Nephron progenitor cell (in vitro differentiated cells): ENCODE measurements at regions not wholly inside any gene's neighbourhood (a gene's known extent, or its start where the extent isn't known, plus 50 kb on each side); places are given as distances from the start of the nearest gene placed in this dataset.

Source experiments
- DNase-seq: peaks from one replicate; pipeline ENCODE4 v3.0.0; 2021
- H3K27ac Mint-ChIP-seq: 2 replicates; pipeline ENCODE4 v1.8.0; 2021; ENCODE audit warnings: mild to moderate bottlenecking, moderate library complexity, mixed read lengths
- H3K27me3 Mint-ChIP-seq: 2 replicates; pipeline ENCODE4 v1.8.0; 2021; ENCODE audit warnings: mild to moderate bottlenecking, low read depth, mixed read lengths; ENCODE audit not compliant: poor library complexity
- H3K36me3 Mint-ChIP-seq: 2 replicates; pipeline ENCODE4 v1.8.0; 2021; ENCODE audit warnings: low read depth, mixed read lengths
- H3K4me1 Mint-ChIP-seq: 2 replicates; pipeline ENCODE4 v1.8.0; 2021; ENCODE audit warnings: mixed read lengths
- H3K4me3 Mint-ChIP-seq: 2 replicates; pipeline ENCODE4 v1.8.0; 2021; ENCODE audit warnings: mild to moderate bottlenecking, moderate library complexity, mixed read lengths
- H3K9me3 Mint-ChIP-seq: 2 replicates; pipeline ENCODE4 v1.8.0; 2021; ENCODE audit warnings: mild to moderate bottlenecking, moderate library complexity, mixed read lengths
- TF ChIP-seq, protein P1 (sequence below): fragments of 200-600 bp; sonication (generic); IDR thresholded peaks from 2 replicates; pipeline ENCODE4 v1.5.0; 2021; ENCODE audit warnings: antibody characterized with exemption

DNA sequence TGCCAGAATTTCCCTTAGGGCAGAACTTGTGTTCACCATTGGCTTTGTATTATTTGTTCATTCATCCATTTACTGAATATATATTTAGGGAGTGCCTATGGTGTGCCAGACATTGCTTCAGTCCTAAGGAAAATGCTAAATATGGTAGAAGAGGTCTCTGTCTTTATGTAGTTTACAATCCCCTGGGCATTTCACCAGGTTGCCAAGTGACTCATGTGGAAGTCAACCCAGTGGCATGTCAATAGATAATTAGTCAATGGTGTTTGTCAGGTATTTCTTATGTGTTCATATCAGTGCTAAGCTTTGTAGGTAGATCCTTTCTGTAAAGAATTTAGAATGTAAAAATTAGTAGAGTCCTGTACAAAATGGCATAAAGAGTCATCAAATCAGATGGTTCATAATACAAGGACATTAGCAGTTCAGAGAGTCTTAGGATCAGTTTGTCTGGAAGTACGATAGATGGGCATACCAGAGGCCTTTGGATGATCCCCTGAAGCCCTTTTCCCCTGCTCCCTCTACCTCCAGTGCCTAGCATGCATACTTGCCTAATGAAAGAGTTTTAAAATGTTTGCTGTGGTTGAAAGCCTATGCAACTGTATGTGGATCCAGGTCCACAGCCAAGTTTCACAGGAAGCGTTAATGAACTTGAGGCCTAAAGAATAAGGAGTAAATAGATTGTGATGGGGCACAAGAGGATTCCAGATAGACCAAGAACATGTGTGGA lies 58.5 kb upstream of the SESN3 start:
- peaks cover 4% of the 10 kb centered on the region for H3K27me3 Mint-ChIP-seq
- H3K4me1 Mint-ChIP-seq = no peaks in the 10 kb centered on the region
- H3K9me3 Mint-ChIP-seq = peaks cover 3% of the 10 kb centered on the region
- DNase-seq = no peak
- no peaks in the 10 kb centered on the region for H3K36me3 Mint-ChIP-seq
- H3K4me3 Mint-ChIP-seq = no peak overlapping the region
- H3K27ac Mint-ChIP-seq = no peak overlapping the region
- TF ChIP-seq, protein P1, sequence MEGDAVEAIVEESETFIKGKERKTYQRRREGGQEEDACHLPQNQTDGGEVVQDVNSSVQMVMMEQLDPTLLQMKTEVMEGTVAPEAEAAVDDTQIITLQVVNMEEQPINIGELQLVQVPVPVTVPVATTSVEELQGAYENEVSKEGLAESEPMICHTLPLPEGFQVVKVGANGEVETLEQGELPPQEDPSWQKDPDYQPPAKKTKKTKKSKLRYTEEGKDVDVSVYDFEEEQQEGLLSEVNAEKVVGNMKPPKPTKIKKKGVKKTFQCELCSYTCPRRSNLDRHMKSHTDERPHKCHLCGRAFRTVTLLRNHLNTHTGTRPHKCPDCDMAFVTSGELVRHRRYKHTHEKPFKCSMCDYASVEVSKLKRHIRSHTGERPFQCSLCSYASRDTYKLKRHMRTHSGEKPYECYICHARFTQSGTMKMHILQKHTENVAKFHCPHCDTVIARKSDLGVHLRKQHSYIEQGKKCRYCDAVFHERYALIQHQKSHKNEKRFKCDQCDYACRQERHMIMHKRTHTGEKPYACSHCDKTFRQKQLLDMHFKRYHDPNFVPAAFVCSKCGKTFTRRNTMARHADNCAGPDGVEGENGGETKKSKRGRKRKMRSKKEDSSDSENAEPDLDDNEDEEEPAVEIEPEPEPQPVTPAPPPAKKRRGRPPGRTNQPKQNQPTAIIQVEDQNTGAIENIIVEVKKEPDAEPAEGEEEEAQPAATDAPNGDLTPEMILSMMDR = no peak

DNA sequence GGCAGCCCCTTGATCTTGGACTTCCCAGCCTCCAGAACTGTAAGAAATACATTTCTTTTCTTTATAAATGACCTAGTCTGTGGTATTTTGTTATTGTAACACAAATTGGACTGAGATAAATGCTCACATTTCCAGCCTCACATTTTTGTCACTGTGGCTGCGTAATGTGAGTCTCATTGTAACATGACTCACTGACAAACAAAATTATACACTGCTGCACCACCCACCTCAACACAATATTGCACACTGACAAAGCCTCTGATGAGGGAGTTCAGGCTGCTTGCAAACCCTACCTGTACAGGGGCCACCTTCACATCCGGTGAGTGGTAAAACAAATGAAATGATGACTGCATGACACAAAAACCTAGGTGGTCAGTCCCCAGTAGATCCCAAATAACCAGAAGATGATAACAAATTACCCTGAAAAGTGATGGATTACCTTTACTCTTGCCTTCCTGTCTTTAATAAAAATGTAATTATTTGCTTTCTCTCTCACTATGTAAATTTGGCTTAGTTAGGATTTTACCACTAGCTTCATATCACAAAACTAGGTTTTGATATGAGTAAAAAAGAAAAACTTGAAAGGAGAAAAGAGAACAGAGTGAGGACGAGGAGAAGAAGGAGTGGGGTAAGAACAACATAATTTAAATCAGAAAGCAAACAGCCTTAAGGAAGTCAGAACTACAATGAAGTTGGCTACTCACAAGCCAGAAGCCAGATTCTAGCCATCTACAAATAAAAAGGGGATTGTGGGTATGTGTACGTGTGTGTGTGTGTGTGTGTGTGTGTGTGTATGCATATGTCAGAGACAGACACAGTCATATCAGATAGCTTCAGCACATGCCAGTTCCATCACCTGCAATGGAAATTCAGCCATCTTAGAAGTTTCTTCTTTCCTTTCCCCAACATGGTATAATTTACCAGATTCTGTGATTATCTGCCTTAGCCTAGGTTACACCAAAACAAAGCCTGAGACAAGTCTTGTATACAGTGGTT lies 53.4 kb upstream of the SESN3 start:
- H3K36me3 Mint-ChIP-seq = no peaks in the 10 kb centered on the region
- peaks cover 4% of the 10 kb centered on the region for H3K27me3 Mint-ChIP-seq
- TF ChIP-seq, protein P1 = no peak
- DNase-seq = no peak
- H3K9me3 Mint-ChIP-seq = peaks cover 8% of the 10 kb centered on the region
- H3K4me3 Mint-ChIP-seq = no peak overlapping the region
- peaks cover 8% of the 10 kb centered on the region for H3K4me1 Mint-ChIP-seq
- no peak overlapping the region for H3K27ac Mint-ChIP-seq

DNA sequence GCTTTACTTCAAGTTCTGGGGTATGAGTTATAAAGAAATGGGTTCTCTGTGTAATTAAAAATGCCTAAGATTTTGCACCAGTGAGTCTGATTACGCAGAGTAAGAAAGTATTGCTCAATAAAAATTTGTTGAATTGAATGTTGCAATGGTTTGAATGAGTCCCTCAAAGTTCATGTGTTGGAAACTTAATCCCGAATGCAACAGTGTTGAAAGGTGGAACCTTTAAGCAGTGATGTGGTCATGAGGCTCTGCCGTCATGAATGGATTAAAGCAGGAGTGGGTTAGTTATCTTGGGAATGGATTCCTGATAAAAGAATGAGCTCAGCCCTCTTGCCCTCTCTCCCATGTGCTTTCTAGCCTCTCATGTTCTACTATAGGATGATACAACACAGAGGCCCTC lies 52.6 kb upstream of the SESN3 start:
- Mint-ChIP-seq H3K9me3 (peaks cover 8% of the 10 kb centered on the region), H3K27me3 (peaks cover 3% of the 10 kb centered on the region), H3K27ac (no peak overlapping the region), H3K4me3 (no peak overlapping the region), H3K4me1 (peaks cover 8% of the 10 kb centered on the region), H3K36me3 (no peaks in the 10 kb centered on the region)
- TF ChIP-seq, protein P1 = no peak
- no peak for DNase-seq

DNA sequence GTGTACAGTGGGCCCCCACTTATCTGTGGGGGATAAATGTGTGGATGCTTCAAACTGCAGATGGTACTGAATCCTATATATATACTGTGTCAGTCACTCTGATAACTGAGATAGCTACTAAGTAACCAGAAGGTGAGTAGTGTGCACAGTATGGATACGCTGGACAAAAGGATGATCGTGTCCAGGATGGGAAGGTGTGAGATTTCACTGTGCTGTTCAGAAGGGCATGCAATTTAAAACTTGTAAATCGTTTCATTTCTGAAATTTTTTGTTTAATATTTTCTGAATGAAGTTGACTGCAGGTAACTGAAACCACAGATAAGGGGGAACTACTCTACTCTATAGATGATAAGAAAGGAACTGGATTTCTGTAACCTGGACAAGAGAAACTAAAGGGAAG lies 52.1 kb upstream of the SESN3 start:
- H3K4me1 Mint-ChIP-seq = peaks cover 10% of the 10 kb centered on the region
- H3K36me3 Mint-ChIP-seq = no peaks in the 10 kb centered on the region
- H3K27ac Mint-ChIP-seq = no peak overlapping the region
- TF ChIP-seq, protein P1 = no peak
- H3K9me3 Mint-ChIP-seq = peaks cover 12% of the 10 kb centered on the region
- no peak for DNase-seq
- H3K27me3 Mint-ChIP-seq = no peaks in the 10 kb centered on the region
- no peak overlapping the region for H3K4me3 Mint-ChIP-seq

DNA sequence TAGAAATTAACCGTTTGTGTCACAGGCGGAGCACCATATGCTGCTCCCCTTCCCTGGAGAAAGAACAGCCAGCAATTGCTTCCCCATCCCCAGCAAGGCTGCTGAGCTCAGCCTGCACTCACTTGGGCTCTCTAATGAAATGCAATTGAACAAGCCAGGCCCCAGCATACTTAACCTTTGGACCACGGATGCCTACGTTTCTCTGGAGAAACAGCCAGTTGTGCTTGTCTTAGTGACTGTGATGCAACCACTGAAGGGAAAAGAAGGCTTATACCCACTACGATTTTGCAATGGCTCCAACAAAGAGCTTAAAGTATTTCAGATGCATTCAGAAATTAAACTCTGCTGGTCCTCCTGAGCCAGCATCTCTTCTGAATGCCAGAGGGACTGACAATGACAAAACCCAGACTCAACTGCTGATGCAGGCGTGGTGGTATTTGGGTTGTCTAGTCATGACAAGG lies 51.3 kb upstream of the SESN3 start:
- peaks cover 12% of the 10 kb centered on the region for H3K9me3 Mint-ChIP-seq
- TF ChIP-seq, protein P1 = no peak
- no peaks in the 10 kb centered on the region for H3K27me3 Mint-ChIP-seq
- no peaks in the 10 kb centered on the region for H3K36me3 Mint-ChIP-seq
- DNase-seq = no peak
- no peak overlapping the region for H3K4me3 Mint-ChIP-seq
- peaks cover 14% of the 10 kb centered on the region for H3K4me1 Mint-ChIP-seq
- H3K27ac Mint-ChIP-seq = no peak overlapping the region
